SK-N-SH (cell line): ENCODE measurements at regions not wholly inside any gene's neighbourhood (a gene's known extent, or its start where the extent isn't known, plus 50 kb on each side); places are given as distances from the start of the nearest gene placed in this dataset.

Experiments
- CTCF ChIA-PET: fragments of 300-600, 350-600 bp; formaldehyde crosslinking; extraction: SDS; loops from one replicate; lab custom pipeline; 2021; lab: Yijun Ruan, JAX
- POLR2A ChIA-PET: fragments of 350-600 bp; sonication (Branson Sonifier 250); formaldehyde crosslinking; extraction: SDS; loops from one replicate; lab custom pipeline; 2020; ENCODE audit warnings: antibody characterized with exemption, inconsistent platforms; lab: Yijun Ruan, JAX
- DNase-seq: peaks from one replicate; pipeline ENCODE4 v3.0.0; 2012
- H2AFZ ChIP-seq: fragments of 200-600 bp; sonication (generic); 2 replicates; pipeline ENCODE4 v1.8.1; 2016; ENCODE audit warnings: antibody characterized with exemption, mild to moderate bottlenecking, low read depth
- H3F3A ChIP-seq: fragments of 200-600 bp; sonication (generic); replicated peaks from 2 replicates; pipeline ENCODE3; 2016; ENCODE audit warnings: antibody characterized with exemption, mild to moderate bottlenecking; ENCODE audit not compliant: insufficient read depth
- H3K27ac ChIP-seq, 2 experiments: fragments of 200-500 bp in 1 of 2; fragments of 200-600 bp in 1 of 2; sonication (Bioruptor generic) in 1 of 2; sonication (generic), shearing (Covaris generic) in 1 of 2; 2 replicates each; pipeline versions ENCODE4 v1.5.1 to v1.6.1; 2014 to 2016; ENCODE audit warnings: low read depth in 2 of 2, inconsistent platforms in 1 of 2, low read length in 1 of 2, mild to moderate bottlenecking in 1 of 2, mixed read lengths in 1 of 2
- H3K27me3 ChIP-seq: fragments of 200-600 bp; sonication (generic), shearing (Covaris generic); 2 replicates; pipeline ENCODE4 v1.6.1; 2016; ENCODE audit warnings: mixed run types; ENCODE audit not compliant: insufficient read depth
- H3K36me3 ChIP-seq, 2 experiments: fragments of 200-500 bp in 1 of 2; fragments of 200-600 bp in 1 of 2; sonication (Bioruptor generic) in 1 of 2; sonication (generic) in 1 of 2; replicated peaks in 1 of 2; 2 replicates each; pipeline versions ENCODE3 to v1.5.1; 2014 to 2016; ENCODE audit warnings: low read length in 1 of 2, mild to moderate bottlenecking in 1 of 2; ENCODE audit not compliant: insufficient read depth in 2 of 2, control insufficient read depth in 1 of 2
- H3K4me1 ChIP-seq, 2 experiments: fragments of 200-500 bp in 1 of 2; fragments of 200-600 bp in 1 of 2; sonication (Bioruptor generic) in 1 of 2; sonication (generic), shearing (Covaris generic) in 1 of 2; 2 replicates each; pipeline versions ENCODE4 v1.5.1 to v1.6.1; 2014 to 2016; ENCODE audit warnings: low read depth in 1 of 2, low read length in 1 of 2, mixed run types in 1 of 2; ENCODE audit not compliant: insufficient read depth in 2 of 2, control insufficient read depth in 1 of 2
- H3K4me2 ChIP-seq: fragments of 200-600 bp; sonication (generic), shearing (Covaris generic); 2 replicates; pipeline ENCODE4 v1.6.1; 2017; ENCODE audit warnings: mixed run types
- H3K4me3 ChIP-seq, 2 experiments: fragments of 200-500 bp in 1 of 2; fragments of 200-600 bp in 1 of 2; sonication (Bioruptor generic) in 1 of 2; sonication (generic), shearing (Covaris generic) in 1 of 2; 2 replicates each; pipeline versions ENCODE4 v1.5.1 to v1.8.1; 2014 to 2016; ENCODE audit warnings: low read depth in 2 of 2, inconsistent platforms in 1 of 2, low read length in 1 of 2, mild to moderate bottlenecking in 1 of 2, mixed read lengths in 1 of 2, moderate library complexity in 1 of 2
- H3K79me2 ChIP-seq: fragments of 200-600 bp; sonication (generic); 2 replicates; pipeline ENCODE4 v1.8.1; 2017; ENCODE audit warnings: mild to moderate bottlenecking; ENCODE audit not compliant: insufficient read depth
- H3K9ac ChIP-seq: fragments of 200-600 bp; sonication (generic); 2 replicates; pipeline ENCODE4 v1.6.1; 2017; ENCODE audit warnings: mixed run types
- H3K9me2 ChIP-seq: fragments of 200-600 bp; sonication (generic); 2 replicates; pipeline ENCODE4 v1.6.1; 2017; ENCODE audit warnings: mixed run types
- H3K9me3 ChIP-seq: fragments of 200-600 bp; sonication (generic); 2 replicates; pipeline ENCODE4 v1.6.1; 2017; ENCODE audit warnings: mixed run types, mild to moderate bottlenecking, moderate library complexity
- H4K20me1 ChIP-seq: fragments of 200-600 bp; sonication (generic); 2 replicates; pipeline ENCODE4 v1.6.1; 2017; ENCODE audit warnings: mild to moderate bottlenecking, mixed run types; ENCODE audit not compliant: insufficient read depth
- CHD2 ChIP-seq: fragments of 150-350 bp; IDR thresholded peaks from 2 replicates; pipeline ENCODE4 v1.6.1; 2018; ENCODE audit warnings: low read length; ENCODE audit not compliant: partially characterized antibody
- EP300 ChIP-seq, 2 experiments: IDR thresholded peaks; 2 replicates each; pipeline versions ENCODE4 v1.4.0 to v1.6.1; 2012; ENCODE audit warnings: borderline replicate concordance in 1 of 2, low read depth in 1 of 2, low read length in 1 of 2
- EZH2phosphoT487 ChIP-seq: fragments of 200-600 bp; sonication (generic); IDR thresholded peaks from 2 replicates; pipeline ENCODE4 v1.6.1; 2017; ENCODE audit warnings: low read depth, mixed run types, mild to moderate bottlenecking, antibody characterized with exemption, moderate library complexity, borderline replicate concordance
- FOXM1 ChIP-seq: IDR thresholded peaks from 2 replicates; pipeline ENCODE4 v1.4.0; 2012; ENCODE audit warnings: low read depth, mild to moderate bottlenecking
- MAX ChIP-seq: IDR thresholded peaks from 2 replicates; pipeline ENCODE4 v1.4.0; 2012; ENCODE audit warnings: low read depth
- MEF2A ChIP-seq: IDR thresholded peaks from 2 replicates; pipeline ENCODE4 v1.4.0; 2012; ENCODE audit warnings: low read depth, borderline replicate concordance
- MXI1 ChIP-seq: IDR thresholded peaks from 2 replicates; pipeline ENCODE4 v1.6.1; 2012; ENCODE audit warnings: mild to moderate bottlenecking, low read depth, low read length, improper control_type of control experiment
- POLR2AphosphoS5 ChIP-seq: IDR thresholded peaks from 2 replicates; pipeline ENCODE4 v1.6.1; 2012; ENCODE audit warnings: low read depth, low read length
- SIN3A ChIP-seq: IDR thresholded peaks from 2 replicates; pipeline ENCODE4 v1.6.1; 2012; ENCODE audit warnings: low read depth, mild to moderate bottlenecking, low read length, moderate library complexity, borderline replicate concordance
- SMC3 ChIP-seq: IDR thresholded peaks from 2 replicates; pipeline ENCODE4 v1.6.1; 2012; ENCODE audit warnings: low read depth, low read length, improper control_type of control experiment
- TAF1 ChIP-seq: IDR thresholded peaks from 2 replicates; pipeline ENCODE4 v1.6.1; 2012; ENCODE audit warnings: low read depth, mild to moderate bottlenecking, low read length, moderate library complexity, borderline replicate concordance
- USF1 ChIP-seq: IDR thresholded peaks from 2 replicates; pipeline ENCODE4 v1.4.0; 2012; ENCODE audit warnings: low read depth, borderline replicate concordance
- WGBS: methylation state at CpG from one replicate; pipeline ENCODE4 v1.1.6; 2017; ENCODE audit warnings: low lambda C conversion rate; 5-methylcytosine and 5-hydroxymethylcytosine counted together
- TF ChIP-seq, protein P1 (sequence below): IDR thresholded peaks from 2 replicates; pipeline ENCODE4 v1.4.0; 2012; ENCODE audit warnings: low read depth, borderline replicate concordance
- TF ChIP-seq, protein P2 (sequence below): IDR thresholded peaks from 2 replicates; pipeline ENCODE4 v1.6.1; 2012; ENCODE audit warnings: mild to moderate bottlenecking, low read depth, low read length, moderate library complexity

GRCh38 chr13:83019986-83020385, 862.3 kb downstream of the SLITRK1 start:
- H3K4me1 ChIP-seq: no peaks in the 10 kb centered on the region
- no peaks in the 10 kb centered on the region for H3K9me2 ChIP-seq
- H3K9ac ChIP-seq: no peak overlapping the region
- H3K4me2 ChIP-seq: no peak overlapping the region
- H3K27ac ChIP-seq: no peak overlapping the region
- 6% methylated on average over 4 of the region's 4 CpGs for WGBS
- ChIA-PET CTCF (no interaction called here), POLR2A (no interaction called here)
- H4K20me1 ChIP-seq: no peaks in the 10 kb centered on the region
- no peak overlapping the region for H3K4me3 ChIP-seq
- no peaks in the 10 kb centered on the region for H3K27me3 ChIP-seq
- H3K36me3 ChIP-seq: no peaks in the 10 kb centered on the region
- no peaks in the 10 kb centered on the region for H3F3A ChIP-seq
- H3K9me3 ChIP-seq: no peaks in the 10 kb centered on the region
- H2AFZ ChIP-seq: no peak overlapping the region
- TF ChIP-seq MXI1 (no peak), SMC3 (no peak)
- H3K79me2 ChIP-seq: no peaks in the 10 kb centered on the region
- no peak for DNase-seq

- Histone ChIP-seq H3K9ac (no peak overlapping the region), H3K4me2 (no peak overlapping the region), H3K79me2 (no peaks in the 10 kb centered on the region), H4K20me1 (no peaks in the 10 kb centered on the region), H3K4me3 (no peak overlapping the region), H2AFZ (no peak overlapping the region), H3K27ac (no peak overlapping the region), H3K27me3 (no peaks in the 10 kb centered on the region), H3F3A (no peaks in the 10 kb centered on the region), H3K9me3 (no peaks in the 10 kb centered on the region), H3K36me3 (no peaks in the 10 kb centered on the region), H3K9me2 (no peaks in the 10 kb centered on the region; the same call in 1 of the 2 replicates), H3K4me1 (no peaks in the 10 kb centered on the region)
- POLR2A ChIA-PET: no interaction called here
- 2% methylated on average over 2 of the region's 2 CpGs for WGBS
- no peak for TF ChIP-seq CHD2
- no peak for TF ChIP-seq EP300 (IDR thresholded peaks at IDR 0.05; ENCODE audit: borderline replicate concordance in 1 of 2, low read depth in 1 of 2, low read length in 1 of 2)
- CTCF ChIA-PET: no interaction called here
- DNase-seq: no peak
These were observed 872.3 kb downstream of the SLITRK1 start for GRCh38 chr13:83009987-83010386.

- H2AFZ ChIP-seq: no peak overlapping the region
- TF ChIP-seq USF1 (no peak), SIN3A (no peak), MAX (no peak), FOXM1 (no peak), POLR2AphosphoS5 (no peak), MEF2A (no peak), TAF1 (no peak), EZH2phosphoT487 (no peak)
- TF ChIP-seq, protein P1, sequence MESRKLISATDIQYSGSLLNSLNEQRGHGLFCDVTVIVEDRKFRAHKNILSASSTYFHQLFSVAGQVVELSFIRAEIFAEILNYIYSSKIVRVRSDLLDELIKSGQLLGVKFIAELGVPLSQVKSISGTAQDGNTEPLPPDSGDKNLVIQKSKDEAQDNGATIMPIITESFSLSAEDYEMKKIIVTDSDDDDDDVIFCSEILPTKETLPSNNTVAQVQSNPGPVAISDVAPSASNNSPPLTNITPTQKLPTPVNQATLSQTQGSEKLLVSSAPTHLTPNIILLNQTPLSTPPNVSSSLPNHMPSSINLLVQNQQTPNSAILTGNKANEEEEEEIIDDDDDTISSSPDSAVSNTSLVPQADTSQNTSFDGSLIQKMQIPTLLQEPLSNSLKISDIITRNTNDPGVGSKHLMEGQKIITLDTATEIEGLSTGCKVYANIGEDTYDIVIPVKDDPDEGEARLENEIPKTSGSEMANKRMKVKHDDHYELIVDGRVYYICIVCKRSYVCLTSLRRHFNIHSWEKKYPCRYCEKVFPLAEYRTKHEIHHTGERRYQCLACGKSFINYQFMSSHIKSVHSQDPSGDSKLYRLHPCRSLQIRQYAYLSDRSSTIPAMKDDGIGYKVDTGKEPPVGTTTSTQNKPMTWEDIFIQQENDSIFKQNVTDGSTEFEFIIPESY: no peak
- TF ChIP-seq, protein P2, sequence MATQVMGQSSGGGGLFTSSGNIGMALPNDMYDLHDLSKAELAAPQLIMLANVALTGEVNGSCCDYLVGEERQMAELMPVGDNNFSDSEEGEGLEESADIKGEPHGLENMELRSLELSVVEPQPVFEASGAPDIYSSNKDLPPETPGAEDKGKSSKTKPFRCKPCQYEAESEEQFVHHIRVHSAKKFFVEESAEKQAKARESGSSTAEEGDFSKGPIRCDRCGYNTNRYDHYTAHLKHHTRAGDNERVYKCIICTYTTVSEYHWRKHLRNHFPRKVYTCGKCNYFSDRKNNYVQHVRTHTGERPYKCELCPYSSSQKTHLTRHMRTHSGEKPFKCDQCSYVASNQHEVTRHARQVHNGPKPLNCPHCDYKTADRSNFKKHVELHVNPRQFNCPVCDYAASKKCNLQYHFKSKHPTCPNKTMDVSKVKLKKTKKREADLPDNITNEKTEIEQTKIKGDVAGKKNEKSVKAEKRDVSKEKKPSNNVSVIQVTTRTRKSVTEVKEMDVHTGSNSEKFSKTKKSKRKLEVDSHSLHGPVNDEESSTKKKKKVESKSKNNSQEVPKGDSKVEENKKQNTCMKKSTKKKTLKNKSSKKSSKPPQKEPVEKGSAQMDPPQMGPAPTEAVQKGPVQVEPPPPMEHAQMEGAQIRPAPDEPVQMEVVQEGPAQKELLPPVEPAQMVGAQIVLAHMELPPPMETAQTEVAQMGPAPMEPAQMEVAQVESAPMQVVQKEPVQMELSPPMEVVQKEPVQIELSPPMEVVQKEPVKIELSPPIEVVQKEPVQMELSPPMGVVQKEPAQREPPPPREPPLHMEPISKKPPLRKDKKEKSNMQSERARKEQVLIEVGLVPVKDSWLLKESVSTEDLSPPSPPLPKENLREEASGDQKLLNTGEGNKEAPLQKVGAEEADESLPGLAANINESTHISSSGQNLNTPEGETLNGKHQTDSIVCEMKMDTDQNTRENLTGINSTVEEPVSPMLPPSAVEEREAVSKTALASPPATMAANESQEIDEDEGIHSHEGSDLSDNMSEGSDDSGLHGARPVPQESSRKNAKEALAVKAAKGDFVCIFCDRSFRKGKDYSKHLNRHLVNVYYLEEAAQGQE: no peak
- H3K27ac ChIP-seq: no peak overlapping the region
- ChIA-PET POLR2A (no interaction called here), CTCF (no interaction called here)
- H3K9me3 ChIP-seq: no peaks in the 10 kb centered on the region
- no peaks in the 10 kb centered on the region for H3K4me1 ChIP-seq
- DNase-seq: no peak
- no peaks in the 10 kb centered on the region for H3K79me2 ChIP-seq
- H4K20me1 ChIP-seq: no peaks in the 10 kb centered on the region
- no peaks in the 10 kb centered on the region; the same call in 1 of the 2 replicates for H3K9me2 ChIP-seq
- no peak overlapping the region for H3K4me3 ChIP-seq
- H3K27me3 ChIP-seq: no peaks in the 10 kb centered on the region
- no peak overlapping the region for H3K4me2 ChIP-seq
- H3K9ac ChIP-seq: no peak overlapping the region
- H3K36me3 ChIP-seq: no peaks in the 10 kb centered on the region
- no peaks in the 10 kb centered on the region for H3F3A ChIP-seq
- WGBS: 0% methylated on average over 3 of the region's 3 CpGs
These were observed 873.9 kb downstream of the SLITRK1 start for GRCh38 chr13:83008212-83008929.
